Astrocyte (in vitro differentiated cells and primary cell): ENCODE measurements at regions not wholly inside any gene's neighbourhood (a gene's known extent, or its start where the extent isn't known, plus 50 kb on each side); places are given as distances from the start of the nearest gene placed in this dataset.

ENCODE experiments used
- DNase-seq: peaks from one replicate; pipeline ENCODE4 v3.0.0-alpha.2; 2010; ENCODE audit warnings: low read depth
- FAIRE-seq: peaks from 2 replicates; lab custom pipeline; 2011; peaks lifted over from hg19 to GRCh38; lab: Jason Lieb, UNC
- H2AFZ ChIP-seq: 2 replicates; pipeline ENCODE4 v1.6.0; 2012; ENCODE audit warnings: low read depth, low read length, inconsistent platforms
- H3K27ac ChIP-seq: 2 replicates; pipeline ENCODE4 v1.5.1; 2011; ENCODE audit warnings: low read depth, low read length, inconsistent platforms
- H3K27me3 ChIP-seq: 2 replicates; pipeline ENCODE4 v1.6.0; 2011; ENCODE audit warnings: low read length, inconsistent platforms; ENCODE audit not compliant: insufficient read depth
- H3K36me3 ChIP-seq: 2 replicates; pipeline ENCODE4 v1.5.1; 2011; ENCODE audit warnings: low read length, inconsistent platforms; ENCODE audit not compliant: insufficient read depth
- H3K4me1 ChIP-seq: 2 replicates; pipeline ENCODE4 v1.5.1; 2011; ENCODE audit warnings: low read length, inconsistent platforms; ENCODE audit not compliant: insufficient read depth
- H3K4me2 ChIP-seq: 2 replicates; pipeline ENCODE4 v1.6.0; 2012; ENCODE audit warnings: low read length, inconsistent platforms
- H3K4me3 ChIP-seq: 2 replicates; pipeline ENCODE4 v1.5.1; 2011; ENCODE audit warnings: low read depth, mild to moderate bottlenecking, low read length, inconsistent platforms; ENCODE audit not compliant: insufficient read depth
- H3K79me2 ChIP-seq: 2 replicates; pipeline ENCODE4 v1.6.0; 2012; ENCODE audit warnings: mild to moderate bottlenecking, low read length, inconsistent platforms; ENCODE audit not compliant: insufficient read depth
- H3K9ac ChIP-seq: 2 replicates; pipeline ENCODE4 v1.6.0; 2012; ENCODE audit warnings: mild to moderate bottlenecking, low read length, inconsistent platforms
- H3K9me3 ChIP-seq: 2 replicates; pipeline ENCODE4 v1.5.1; 2012; ENCODE audit warnings: low read depth, mild to moderate bottlenecking, low read length, inconsistent platforms; ENCODE audit not compliant: insufficient read depth
- H4K20me1 ChIP-seq: 2 replicates; pipeline ENCODE4 v1.6.0; 2012; ENCODE audit warnings: low read length, inconsistent platforms; ENCODE audit not compliant: insufficient read depth
- H3K27ac Mint-ChIP-seq: one replicate; pipeline ENCODE4 v1.8.0; 2021; ENCODE audit warnings: mild to moderate bottlenecking, mixed read lengths; ENCODE audit not compliant: unreplicated experiment
- H3K27me3 Mint-ChIP-seq: one replicate; pipeline ENCODE4 v1.8.0; 2021; ENCODE audit warnings: low read depth, mixed read lengths; ENCODE audit not compliant: unreplicated experiment
- H3K36me3 Mint-ChIP-seq: one replicate; pipeline ENCODE4 v1.8.0; 2021; ENCODE audit warnings: low read depth, mixed read lengths; ENCODE audit not compliant: unreplicated experiment
- H3K4me1 Mint-ChIP-seq: one replicate; pipeline ENCODE4 v1.8.0; 2021; ENCODE audit warnings: low read depth, mixed read lengths; ENCODE audit not compliant: unreplicated experiment
- H3K4me3 Mint-ChIP-seq: one replicate; pipeline ENCODE4 v1.8.0; 2021; ENCODE audit warnings: mild to moderate bottlenecking, moderate library complexity, mixed read lengths; ENCODE audit not compliant: unreplicated experiment
- H3K9me3 Mint-ChIP-seq: one replicate; pipeline ENCODE4 v1.8.0; 2021; ENCODE audit warnings: mild to moderate bottlenecking, mixed read lengths; ENCODE audit not compliant: unreplicated experiment
- CTCF ChIP-seq: IDR thresholded peaks from 2 replicates; pipeline ENCODE4 v1.5.1; 2011; ENCODE audit warnings: low read depth, mild to moderate bottlenecking, inconsistent platforms, low read length, moderate library complexity; ENCODE audit not compliant: insufficient read depth
- EZH2 ChIP-seq: IDR thresholded peaks from 2 replicates; pipeline ENCODE4 v1.6.1; 2012; ENCODE audit warnings: mild to moderate bottlenecking, low read length, inconsistent platforms; ENCODE audit not compliant: insufficient read depth

DNA sequence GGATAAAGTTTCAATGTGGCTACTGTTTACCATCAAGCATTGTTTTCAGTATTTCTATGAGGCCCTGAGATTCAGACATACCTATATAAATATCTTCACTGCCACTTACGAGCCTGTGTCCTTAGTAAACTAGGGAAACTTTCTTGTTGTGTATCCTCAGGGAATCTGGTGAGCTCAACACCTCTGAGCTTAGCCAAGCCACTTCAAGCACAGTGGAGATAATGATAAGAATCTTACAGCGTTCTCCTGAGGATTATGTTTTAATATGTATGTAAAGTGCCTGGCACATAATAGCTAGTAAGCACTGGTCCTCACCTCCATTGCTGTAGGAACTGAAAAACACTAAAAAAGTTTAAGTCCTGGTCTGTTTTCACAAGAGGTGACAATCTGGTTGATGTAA, 268.3 kb downstream of the SKIDA1 start:
- H3K36me3 Mint-ChIP-seq, result no peaks in the 10 kb centered on the region

DNA sequence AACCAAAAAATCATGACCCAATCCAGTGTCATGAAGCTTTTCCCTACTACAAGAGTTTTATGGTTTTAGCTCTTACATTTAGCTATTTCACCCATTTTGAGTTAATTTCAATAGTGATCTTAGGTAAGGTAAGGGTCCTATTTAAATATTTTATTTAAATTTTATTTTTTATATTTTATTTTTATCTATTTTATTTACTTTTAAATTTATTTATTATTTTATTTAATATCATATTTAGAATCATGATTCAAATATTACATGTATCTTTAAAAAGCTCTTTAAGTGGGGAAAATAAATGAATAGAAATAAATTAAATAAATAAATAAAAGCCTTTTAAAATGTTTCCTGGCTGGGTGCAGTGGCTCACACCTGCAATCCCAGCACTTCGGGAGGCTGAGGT, 276.0 kb downstream of the SKIDA1 start:
- no peaks in the 10 kb centered on the region for H3K27me3 Mint-ChIP-seq
- Histone ChIP-seq H3K9me3 (no peaks in the 10 kb centered on the region), H3K79me2 (no peaks in the 10 kb centered on the region), H3K4me1 (no peaks in the 10 kb centered on the region), H2AFZ (no peak overlapping the region), H3K36me3 (no peaks in the 10 kb centered on the region), H3K4me3 (no peak overlapping the region), H3K4me2 (no peak overlapping the region), H3K27ac (no peak overlapping the region), H3K9ac (no peak overlapping the region), H3K27me3 (no peaks in the 10 kb centered on the region), H4K20me1 (no peaks in the 10 kb centered on the region)
- FAIRE-seq (no peak), DNase-seq (no peak)
- H3K36me3 Mint-ChIP-seq, result no peaks in the 10 kb centered on the region
- TF ChIP-seq EZH2 (no peak), CTCF (no peak)
- H3K9me3 Mint-ChIP-seq, result no peaks in the 10 kb centered on the region
- no peaks in the 10 kb centered on the region for H3K4me1 Mint-ChIP-seq
- no peak overlapping the region for H3K27ac Mint-ChIP-seq
- no peak overlapping the region for H3K4me3 Mint-ChIP-seq

More for the DNA sequence above, 268.3 kb downstream of the SKIDA1 start:
- Histone ChIP-seq H2AFZ (no peak overlapping the region), H3K27me3 (no peaks in the 10 kb centered on the region), H3K4me3 (no peak overlapping the region), H3K27ac (no peak overlapping the region), H3K36me3 (no peaks in the 10 kb centered on the region), H3K9me3 (no peaks in the 10 kb centered on the region), H3K4me2 (no peak overlapping the region), H3K79me2 (no peaks in the 10 kb centered on the region), H3K4me1 (no peaks in the 10 kb centered on the region), H3K9ac (no peak overlapping the region), H4K20me1 (no peaks in the 10 kb centered on the region)
- no peak for FAIRE-seq
- H3K4me1 Mint-ChIP-seq, result peaks cover 5% of the 10 kb centered on the region
- H3K4me3 Mint-ChIP-seq, result no peak overlapping the region
- no peak for TF ChIP-seq EZH2
- TF ChIP-seq CTCF, result no peak
- no peaks in the 10 kb centered on the region for H3K27me3 Mint-ChIP-seq
- DNase-seq, result no peak
- no peaks in the 10 kb centered on the region for H3K9me3 Mint-ChIP-seq
- no peak overlapping the region for H3K27ac Mint-ChIP-seq

DNA sequence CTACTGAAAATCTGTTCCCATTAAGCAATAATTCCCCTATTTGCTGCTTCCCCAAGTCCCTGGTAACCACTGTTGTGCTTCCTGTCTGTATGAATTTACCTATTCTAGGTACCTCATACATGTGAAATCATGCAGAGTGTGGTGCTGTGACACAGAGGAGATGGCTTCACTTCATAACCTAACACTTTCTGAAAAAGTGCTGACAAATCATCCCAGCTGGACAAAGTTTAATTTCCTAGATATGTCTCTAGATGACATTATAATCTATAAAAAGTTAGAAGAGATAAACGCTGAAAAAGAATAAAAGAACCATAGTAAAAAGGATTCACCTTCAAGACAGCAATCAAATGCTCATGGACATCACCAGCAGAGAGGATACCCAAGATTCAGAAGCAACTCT, 277.9 kb downstream of the SKIDA1 start:
- FAIRE-seq, result no peak
- Mint-ChIP-seq H3K4me1 (no peaks in the 10 kb centered on the region), H3K4me3 (no peak overlapping the region), H3K9me3 (no peaks in the 10 kb centered on the region), H3K27ac (no peak overlapping the region), H3K27me3 (no peaks in the 10 kb centered on the region), H3K36me3 (no peaks in the 10 kb centered on the region)
- Histone ChIP-seq H3K4me3 (no peak overlapping the region), H3K27ac (no peak overlapping the region), H4K20me1 (no peaks in the 10 kb centered on the region), H3K9ac (no peak overlapping the region), H2AFZ (no peak overlapping the region), H3K9me3 (no peaks in the 10 kb centered on the region), H3K4me1 (no peaks in the 10 kb centered on the region), H3K4me2 (no peak overlapping the region), H3K36me3 (no peaks in the 10 kb centered on the region), H3K27me3 (no peaks in the 10 kb centered on the region), H3K79me2 (no peaks in the 10 kb centered on the region)
- no peak for DNase-seq
- TF ChIP-seq EZH2, result no peak
- TF ChIP-seq CTCF, result no peak
